Fibroblast of skin of abdomen (primary cell): ENCODE measurements at regions not wholly inside any gene's neighbourhood (a gene's known extent, or its start where the extent isn't known, plus 50 kb on each side); places are given as distances from the start of the nearest gene placed in this dataset.
A peak's percentile ranks its signal among the peaks of the same experiment; 100 is the strongest.

ENCODE experiments used
- DNase-seq: peaks from one replicate; pipeline ENCODE4 v3.0.0-alpha.2; 2013

DNA sequence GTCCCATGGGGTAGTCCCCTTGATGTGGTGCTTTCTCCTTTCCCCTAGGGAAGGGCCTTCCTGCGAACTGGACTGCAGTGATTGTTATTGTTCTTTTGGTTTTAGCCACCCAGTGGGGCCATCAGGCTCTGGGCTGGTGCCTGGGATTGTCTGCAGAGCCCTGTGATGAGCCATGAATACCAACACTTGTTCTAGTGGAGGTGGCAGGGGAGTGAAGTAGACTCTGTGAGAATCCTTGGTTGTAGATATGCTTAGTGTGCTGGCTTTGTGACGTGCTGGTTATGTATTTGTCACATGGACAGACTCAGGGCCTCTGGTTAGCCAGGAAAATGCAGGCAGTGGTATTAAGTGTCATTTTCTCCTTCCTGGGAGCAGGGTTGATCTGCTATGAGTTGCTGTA, 51.8 kb upstream of the NDUFB4 start:
- DNase-seq: no peak

DNA sequence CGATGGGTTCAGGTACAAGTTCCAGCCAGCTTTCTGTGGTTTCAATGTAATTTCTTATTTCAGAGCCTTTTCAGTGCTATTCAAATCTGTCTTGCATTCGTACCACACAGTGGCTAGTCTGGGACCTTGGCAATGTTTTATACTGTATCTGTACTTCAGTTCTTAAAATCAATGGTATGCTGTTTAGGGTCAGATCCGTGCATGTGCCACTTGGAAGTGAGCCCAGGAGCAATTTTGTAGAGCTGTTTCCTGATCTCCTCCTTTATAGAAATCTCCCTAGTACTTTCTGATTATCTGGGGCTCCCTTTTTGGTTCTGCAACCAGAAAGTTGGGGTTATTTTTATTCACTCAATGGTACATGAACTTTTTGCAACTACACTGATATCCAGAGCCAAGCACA, 59.5 kb upstream of the NDUFB4 start:
- DNase-seq: no peak

DNA sequence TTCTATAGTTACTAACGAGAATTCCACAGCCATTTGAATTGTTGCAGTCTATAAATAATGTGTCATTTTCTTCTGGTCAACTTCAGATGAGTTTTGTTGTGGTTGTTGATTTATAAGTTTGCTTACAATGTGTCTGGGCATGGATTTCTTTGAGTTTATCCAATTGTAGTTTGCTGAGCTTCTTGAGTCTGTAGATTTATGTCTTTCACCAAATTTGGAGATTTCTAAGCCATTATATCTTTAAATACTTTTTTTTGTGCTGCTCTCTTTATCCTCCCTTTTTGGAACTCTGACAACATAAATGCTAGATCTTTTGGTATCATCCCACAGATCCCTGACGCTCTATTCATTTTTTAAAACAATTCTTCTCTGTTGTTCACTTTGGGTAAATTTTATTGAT, 63.2 kb upstream of the NDUFB4 start:
- no peak for DNase-seq

DNA sequence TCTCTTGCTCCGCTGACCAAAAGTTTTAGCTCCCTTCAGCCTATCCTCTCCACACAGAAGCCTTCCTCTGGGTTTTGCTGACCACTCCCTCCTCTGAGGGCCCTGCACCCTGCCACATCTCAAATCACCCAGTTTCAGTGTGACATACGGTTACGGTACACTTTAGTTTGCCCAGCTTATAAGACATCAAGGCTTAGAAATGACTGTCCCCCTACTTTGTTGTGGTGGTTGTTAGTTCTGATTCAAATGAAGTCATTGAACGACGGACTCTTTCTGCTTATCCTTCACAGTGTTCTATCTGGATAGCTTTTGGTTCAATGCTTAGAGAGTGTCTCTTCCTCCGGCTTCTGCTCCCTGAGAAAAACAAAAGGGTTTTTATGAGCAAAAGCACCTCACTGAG, 68.0 kb upstream of the NDUFB4 start:
- DNase-seq: no peak

DNA sequence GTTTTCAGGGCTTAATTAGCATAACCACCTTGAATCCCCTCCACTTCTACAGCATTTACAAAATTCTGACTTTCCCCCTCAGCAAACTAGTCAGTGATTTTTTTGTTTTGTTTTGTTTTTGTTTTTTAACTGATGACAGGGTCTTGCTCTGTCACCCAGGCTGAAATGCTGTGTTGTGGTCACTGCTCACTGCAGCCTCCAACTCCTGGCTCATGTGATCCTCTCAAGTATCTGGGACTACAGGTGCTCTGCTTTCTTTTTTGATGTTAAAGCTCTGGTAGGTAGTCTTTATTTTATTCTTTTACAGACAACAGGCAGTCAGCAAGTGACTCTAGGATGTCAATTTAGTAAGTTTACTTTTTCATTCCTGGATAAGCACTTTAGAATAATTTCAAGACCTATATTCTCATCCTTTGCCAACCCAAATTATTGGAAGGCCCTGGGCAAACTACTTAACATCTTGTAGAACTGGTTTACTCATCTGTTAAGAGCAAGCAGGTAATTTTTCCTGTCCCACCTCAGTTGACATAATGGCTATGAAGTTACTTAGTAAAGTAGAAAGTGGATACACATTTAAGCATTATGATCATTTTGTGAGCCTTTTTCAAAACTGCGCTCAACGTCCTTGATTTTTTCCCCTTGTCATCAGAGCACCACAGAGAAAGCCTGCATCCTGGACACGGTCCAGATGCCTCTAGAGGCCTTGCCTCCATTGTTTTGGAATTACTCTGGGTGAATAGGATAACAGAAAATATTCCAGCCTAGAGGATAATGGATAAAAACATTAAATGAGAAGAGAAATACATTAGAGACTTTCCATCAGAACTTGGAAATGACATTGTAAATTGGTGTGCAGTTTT, 69.9 kb upstream of the NDUFB4 start:
- no peak for DNase-seq

DNA sequence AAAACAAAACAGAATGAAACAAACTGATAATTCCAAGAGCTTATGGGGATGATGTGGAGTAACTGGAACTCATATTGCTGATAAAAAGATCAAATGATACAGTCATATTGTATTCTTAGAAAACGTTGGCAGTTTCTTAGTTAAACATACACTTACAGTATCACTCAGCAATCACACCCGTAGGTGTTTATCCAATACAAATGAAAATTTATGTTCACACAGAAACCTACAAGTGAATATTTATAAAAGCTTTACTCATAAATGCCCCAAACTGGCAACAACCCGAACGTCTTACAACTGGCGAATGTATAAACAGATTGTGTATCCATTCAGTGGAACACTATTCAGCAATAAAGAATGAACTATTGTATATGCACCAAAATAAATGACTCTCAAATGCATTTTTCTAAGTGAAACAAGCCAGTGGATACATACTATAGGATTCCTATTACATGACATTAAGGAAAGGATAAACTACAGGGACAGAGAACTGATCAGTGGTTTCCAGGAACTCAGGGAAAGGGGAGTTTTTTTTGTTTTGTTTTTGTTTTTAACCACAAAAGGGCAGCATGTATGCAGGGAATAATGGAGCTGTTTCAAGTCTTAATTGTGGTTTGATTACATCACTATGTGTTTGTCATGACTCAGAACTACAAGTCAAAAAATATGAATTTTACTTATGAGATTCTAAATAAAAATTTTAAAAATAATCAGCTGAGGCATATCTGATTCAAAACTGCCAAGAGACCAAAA, 71.8 kb upstream of the NDUFB4 start:
- peak; percentile 32 for DNase-seq

DNA sequence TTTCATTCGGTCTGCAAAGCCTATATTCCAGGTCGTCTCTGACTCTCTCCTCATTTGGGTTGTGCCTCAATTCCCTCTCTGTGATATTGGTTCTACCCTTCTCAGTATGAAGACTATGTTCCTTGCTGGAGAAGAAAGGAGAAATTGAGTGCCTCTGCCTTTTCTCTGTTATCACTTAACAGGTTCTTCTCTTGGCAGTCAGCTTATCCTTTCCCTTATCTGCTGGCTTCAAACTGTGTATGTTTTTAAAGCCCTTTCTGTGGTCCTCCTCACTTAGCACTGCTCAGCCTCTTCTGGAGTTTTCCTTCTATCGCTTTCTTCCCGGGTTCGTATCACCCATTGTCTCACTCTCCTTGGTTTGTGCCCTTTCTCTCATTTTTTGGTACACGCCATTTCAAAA, 65.3 kb upstream of the FSTL1 start:
- no peak for DNase-seq

DNA sequence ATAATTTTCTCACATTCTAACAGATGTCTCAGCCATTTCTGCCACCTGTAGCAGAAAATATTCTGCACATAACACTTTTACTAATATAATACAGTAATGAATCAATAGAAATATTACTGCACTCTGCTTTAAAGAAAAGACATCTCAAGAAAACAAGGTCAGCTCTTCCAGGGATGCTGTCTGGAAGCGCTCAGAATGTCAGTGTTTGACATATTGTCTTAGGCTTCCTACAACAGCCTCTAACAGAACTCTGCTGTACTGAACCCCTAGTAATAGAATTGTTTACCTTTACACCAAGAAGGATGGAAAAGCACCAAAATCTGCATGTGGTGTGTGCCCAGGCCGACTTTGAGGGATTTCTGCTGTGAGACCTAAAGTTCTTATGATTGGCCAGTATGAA, 61.9 kb upstream of the FSTL1 start:
- no peak for DNase-seq

DNA sequence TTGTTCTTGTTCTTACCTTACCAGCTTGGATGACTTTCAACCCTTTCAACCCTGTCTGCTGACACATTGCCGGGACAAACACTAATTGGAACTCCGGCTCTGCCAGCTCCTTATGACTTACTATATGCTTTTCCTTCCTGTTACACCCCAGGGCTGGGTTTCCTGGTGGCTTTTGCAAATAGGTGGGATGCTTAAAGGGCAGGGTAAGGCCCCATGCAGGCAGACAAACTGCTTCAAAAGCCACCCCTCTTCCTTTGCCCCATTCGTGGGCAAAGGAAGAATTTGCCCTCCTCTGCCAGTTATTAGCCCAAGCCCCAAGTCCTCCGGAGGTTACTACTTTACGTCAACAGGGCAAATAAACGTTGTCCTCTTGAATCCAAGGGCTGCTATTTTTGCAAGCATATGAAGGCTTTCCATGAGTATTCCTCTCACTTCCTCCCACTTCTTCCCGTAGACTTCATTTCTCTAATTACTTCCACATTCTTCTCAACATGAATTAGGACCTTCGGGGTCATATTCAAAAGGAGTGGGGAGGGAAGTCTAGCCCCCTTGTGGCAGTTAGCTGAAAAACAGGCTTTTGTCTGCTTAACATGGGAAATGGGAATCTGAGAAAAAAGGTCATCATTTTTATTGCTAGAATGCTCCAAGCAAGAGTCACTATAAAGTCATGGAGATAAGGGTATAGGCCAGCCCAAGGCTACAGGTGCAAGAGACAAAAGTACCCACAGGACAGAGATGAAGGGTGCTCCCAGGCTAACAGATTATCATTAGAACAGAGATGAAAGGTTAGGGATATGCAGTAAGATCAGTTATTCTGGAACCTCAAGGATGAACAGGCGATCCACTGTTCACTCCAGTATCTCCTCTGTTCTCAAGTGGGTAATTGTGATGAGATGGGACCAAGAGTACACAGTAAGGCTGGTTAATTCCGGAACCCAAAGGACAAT, 56.3 kb upstream of the FSTL1 start:
- peak; percentile 73 for DNase-seq

DNA sequence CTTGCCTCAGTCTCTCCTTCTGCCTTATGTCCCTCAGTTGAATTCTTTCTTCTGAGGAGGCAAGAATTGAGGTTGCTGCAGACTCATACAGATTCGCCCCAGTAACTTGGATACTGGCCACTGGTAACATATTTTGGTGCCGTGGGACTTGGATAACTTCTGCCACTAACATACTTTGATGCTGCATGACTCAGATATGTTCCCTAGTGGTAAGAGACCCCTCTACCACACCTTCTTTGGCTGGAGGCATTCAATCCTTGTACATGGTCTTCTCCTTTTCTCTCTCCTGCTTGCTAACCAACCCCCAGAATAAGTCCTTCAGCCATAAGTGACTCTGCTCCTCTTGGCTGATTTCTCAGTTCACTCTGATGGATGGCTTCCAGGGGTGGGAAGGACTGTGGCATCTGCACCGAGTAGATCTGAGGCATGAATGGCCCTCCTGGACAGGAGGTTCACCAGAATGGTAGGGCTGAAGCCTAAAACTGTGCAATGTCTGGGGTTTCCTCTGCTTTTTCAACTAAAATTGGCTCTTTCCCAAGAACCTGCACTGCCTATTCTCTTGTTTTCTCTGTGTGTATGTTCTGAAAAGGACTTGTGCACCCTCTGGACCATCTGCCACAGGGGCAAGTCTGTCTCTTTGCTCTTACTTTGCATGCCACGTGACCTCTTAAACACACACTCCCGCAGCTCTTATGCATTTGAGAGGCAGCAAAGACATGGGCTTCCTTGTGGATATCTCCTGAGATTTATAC, 55.5 kb upstream of the FSTL1 start:
- DNase-seq: peak; percentile 49

DNA sequence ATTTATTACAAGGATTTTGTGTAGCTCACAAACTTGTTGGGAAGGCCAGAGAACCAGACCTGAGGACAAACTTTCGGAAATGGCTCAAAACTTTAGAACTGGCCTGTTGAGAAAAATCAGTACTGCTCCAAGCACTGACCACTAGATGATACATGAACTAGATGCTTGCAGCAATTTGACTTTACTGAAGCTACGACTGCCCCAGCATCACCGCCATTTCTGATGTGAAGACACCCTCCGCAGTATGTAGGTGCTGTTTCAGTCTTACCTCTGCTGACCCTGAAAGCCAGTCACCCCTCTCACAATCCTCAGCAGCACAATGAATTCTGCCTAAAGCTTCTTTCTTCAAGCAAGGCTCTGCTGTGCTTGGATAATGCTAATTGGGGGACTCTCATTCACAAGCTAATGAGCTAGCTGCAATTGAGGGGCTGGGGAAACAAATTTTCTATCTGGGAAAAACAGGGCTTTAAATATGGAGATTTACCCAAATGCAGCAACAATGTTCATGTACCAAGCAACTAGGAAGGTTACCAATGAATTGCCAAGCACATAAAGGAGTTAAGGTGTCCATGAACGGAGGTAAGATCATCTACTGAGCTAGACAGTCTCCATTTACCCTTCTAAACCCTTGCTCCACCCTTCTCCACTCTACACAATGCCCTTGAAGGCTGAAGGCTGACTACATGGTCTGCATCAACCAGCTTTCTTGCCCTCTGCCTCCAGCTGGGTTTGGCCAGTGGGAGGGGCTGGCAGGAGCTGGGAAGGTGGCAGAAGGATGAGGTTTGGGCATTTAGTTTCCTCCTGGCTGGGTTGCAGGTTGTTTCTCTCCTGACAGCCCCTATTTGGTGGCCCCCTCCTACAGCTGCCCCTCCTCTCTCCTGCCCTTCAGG, 53.2 kb upstream of the FSTL1 start:
- DNase-seq: no peak

DNA sequence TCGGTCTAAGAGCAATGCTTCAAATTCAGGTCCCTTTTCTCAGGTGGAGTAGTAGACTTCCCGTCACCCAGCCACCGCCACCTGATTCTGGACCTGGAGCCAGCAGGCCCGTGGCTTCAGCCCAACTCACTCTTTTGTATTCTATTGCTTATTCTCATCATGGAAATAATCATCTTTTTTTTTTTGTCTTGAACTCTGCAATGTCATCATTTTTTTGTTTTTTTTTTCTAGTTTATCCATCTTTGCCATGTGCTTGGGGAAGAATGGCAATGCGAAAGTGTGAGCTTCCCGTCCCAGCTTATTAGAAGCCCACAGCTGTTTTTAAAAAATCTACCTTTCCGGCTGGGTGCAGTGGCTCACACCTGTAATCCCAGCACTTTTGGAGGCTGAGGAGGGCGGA, 51.3 kb upstream of the FSTL1 start:
- no peak for DNase-seq
